GM10266 (cell line): ENCODE measurements at regions not wholly inside any gene's neighbourhood (a gene's known extent, or its start where the extent isn't known, plus 50 kb on each side); places are given as distances from the start of the nearest gene placed in this dataset.

Source experiments
- DNase-seq: peaks from one replicate; pipeline ENCODE4 v3.0.0; 2012; ENCODE audit errors: extremely low spot score
- TF ChIP-seq, protein P1 (sequence below): IDR thresholded peaks from 2 replicates; pipeline ENCODE4 v1.5.1; 2012; ENCODE audit warnings: mild to moderate bottlenecking, low read depth; ENCODE audit not compliant: control insufficient read depth, insufficient read depth; ENCODE audit errors: missing control alignments

DNA sequence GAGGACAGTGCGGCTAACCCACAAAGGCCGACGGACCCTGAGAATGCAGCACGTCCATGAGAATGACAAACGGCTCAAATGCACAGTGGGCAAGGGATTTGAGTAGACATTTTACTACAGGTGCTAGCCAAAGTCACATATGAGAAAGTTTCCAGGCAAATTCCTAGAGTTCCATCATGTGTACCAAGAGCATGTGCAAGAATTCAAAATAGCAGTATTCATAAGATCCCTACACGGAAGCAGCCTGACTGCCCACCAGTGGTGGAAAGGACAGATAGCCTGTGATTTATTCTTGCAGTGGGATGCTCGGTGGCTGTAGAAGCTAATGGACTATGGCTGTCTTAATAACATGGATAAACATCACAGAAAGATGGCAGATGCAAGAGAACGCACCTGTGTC is 68.0 kb downstream of the RGS12 start:
- TF ChIP-seq, protein P1, sequence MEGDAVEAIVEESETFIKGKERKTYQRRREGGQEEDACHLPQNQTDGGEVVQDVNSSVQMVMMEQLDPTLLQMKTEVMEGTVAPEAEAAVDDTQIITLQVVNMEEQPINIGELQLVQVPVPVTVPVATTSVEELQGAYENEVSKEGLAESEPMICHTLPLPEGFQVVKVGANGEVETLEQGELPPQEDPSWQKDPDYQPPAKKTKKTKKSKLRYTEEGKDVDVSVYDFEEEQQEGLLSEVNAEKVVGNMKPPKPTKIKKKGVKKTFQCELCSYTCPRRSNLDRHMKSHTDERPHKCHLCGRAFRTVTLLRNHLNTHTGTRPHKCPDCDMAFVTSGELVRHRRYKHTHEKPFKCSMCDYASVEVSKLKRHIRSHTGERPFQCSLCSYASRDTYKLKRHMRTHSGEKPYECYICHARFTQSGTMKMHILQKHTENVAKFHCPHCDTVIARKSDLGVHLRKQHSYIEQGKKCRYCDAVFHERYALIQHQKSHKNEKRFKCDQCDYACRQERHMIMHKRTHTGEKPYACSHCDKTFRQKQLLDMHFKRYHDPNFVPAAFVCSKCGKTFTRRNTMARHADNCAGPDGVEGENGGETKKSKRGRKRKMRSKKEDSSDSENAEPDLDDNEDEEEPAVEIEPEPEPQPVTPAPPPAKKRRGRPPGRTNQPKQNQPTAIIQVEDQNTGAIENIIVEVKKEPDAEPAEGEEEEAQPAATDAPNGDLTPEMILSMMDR: no peak
- no peak for DNase-seq

- TF ChIP-seq, protein P1: no peak
- DNase-seq: no peak
Observed at GRCh38 chr4:3361406-3361805, 68.6 kb downstream of the RGS12 start.

- no peak for DNase-seq
- TF ChIP-seq, protein P1: no peak
Observed at GRCh38 chr4:3361896-3362295, 69.1 kb downstream of the RGS12 start.

- no peak for DNase-seq
- TF ChIP-seq, protein P1: no peak
Observed at GRCh38 chr4:3362431-3363287, 69.8 kb downstream of the RGS12 start.

- TF ChIP-seq, protein P1: no peak
- no peak for DNase-seq
Observed at GRCh38 chr4:3363411-3364141, 70.8 kb downstream of the RGS12 start.

DNA sequence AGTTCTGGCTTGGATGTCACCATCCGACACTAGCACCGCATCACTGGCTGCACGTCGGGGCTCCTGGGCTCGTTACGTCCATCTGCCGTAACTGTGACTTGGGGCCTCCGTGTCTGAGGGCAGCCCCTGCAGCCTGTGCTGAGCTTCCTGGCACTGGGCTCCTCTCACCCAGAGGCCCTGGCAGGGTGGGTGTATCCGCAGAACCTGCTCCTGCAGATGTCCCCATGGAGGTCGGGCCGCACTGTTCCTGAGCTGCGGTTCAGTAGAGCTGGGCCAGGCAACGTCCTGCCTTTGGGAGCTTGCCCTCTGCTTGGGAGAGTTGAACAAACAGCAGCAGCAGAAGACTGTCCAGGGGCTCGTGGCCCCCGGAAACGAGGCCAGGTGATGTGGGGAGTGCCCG is 71.4 kb downstream of the RGS12 start:
- DNase-seq: no peak
- TF ChIP-seq, protein P1: no peak
